Endothelial cell of umbilical vein (primary cell): ENCODE measurements at regions not wholly inside any gene's neighbourhood (a gene's known extent, or its start where the extent isn't known, plus 50 kb on each side); places are given as distances from the start of the nearest gene placed in this dataset.

Source experiments
- BruUV-seq: library from RNA; stranded (reverse); fragments of 400-500 nt; replicated peaks from 2 replicates; lab custom pipeline; 2021; lab: Mats Ljungman, UMichigan
- CTCF ChIA-PET: fragments of 300-600, 350-600 bp; sonication (Branson Sonifier 250); formaldehyde crosslinking; loops from one replicate; lab custom pipeline; 2021; ENCODE audit warnings: antibody characterized with exemption, inconsistent platforms; lab: Charles Lee
- POLR2A ChIA-PET: fragments of 300-600, 350-600 bp; sonication (Branson Sonifier 250); formaldehyde crosslinking; loops from one replicate; lab custom pipeline; 2021; ENCODE audit warnings: antibody characterized with exemption, inconsistent platforms; lab: Charles Lee
- DNase-seq: peaks from one replicate; pipeline ENCODE4 v3.0.0-alpha.2; 2011; ENCODE audit warnings: low read depth, low spot score
- FAIRE-seq: peaks from 2 replicates; lab custom pipeline; 2011; peaks lifted over from hg19 to GRCh38; lab: Jason Lieb, UNC
- H2AFZ ChIP-seq: 2 replicates; pipeline ENCODE4 v1.6.0; 2012; ENCODE audit warnings: low read depth, low read length, control low read depth, inconsistent platforms
- H3K27ac ChIP-seq: 2 replicates; pipeline ENCODE4 v1.5.1; 2011; ENCODE audit warnings: low read depth, mild to moderate bottlenecking, control low read depth, low read length, moderate library complexity; ENCODE audit not compliant: insufficient read depth
- H3K27me3 ChIP-seq, 2 experiments: 2 replicates each; pipeline versions ENCODE4 v1.6.0 to v1.6.1; 2011; ENCODE audit warnings: low read length in 2 of 2, mixed read lengths in 1 of 2; ENCODE audit not compliant: control insufficient read depth in 2 of 2, insufficient read depth in 2 of 2
- H3K36me3 ChIP-seq, 2 experiments: 2 replicates in 1 of 2; 3 replicates in 1 of 2; pipeline ENCODE4 v1.5.1; 2011; ENCODE audit warnings: low read length in 2 of 2, mild to moderate bottlenecking in 1 of 2, moderate library complexity in 1 of 2; ENCODE audit not compliant: control insufficient read depth in 2 of 2, insufficient read depth in 2 of 2; ENCODE audit errors: extremely low read depth in 1 of 2
- H3K4me1 ChIP-seq: 3 replicates; pipeline ENCODE4 v1.5.1; 2011; ENCODE audit warnings: mild to moderate bottlenecking, low read length; ENCODE audit not compliant: control insufficient read depth, insufficient read depth; ENCODE audit errors: extremely low read depth
- H3K4me2 ChIP-seq: 2 replicates; pipeline ENCODE4 v1.6.1; 2011; ENCODE audit warnings: low read length, control low read depth, mixed read lengths; ENCODE audit not compliant: insufficient read depth
- H3K4me3 ChIP-seq, 3 experiments: fragments of 200-600 bp in 1 of 3; sonication (generic), shearing (Covaris generic) in 1 of 3; replicated peaks in 1 of 3; 2 replicates each; pipeline ENCODE4 v1.5.1; 2011 to 2016; ENCODE audit warnings: control low read depth in 3 of 3, low read length in 3 of 3, mild to moderate bottlenecking in 2 of 3, inconsistent platforms in 1 of 3, low read depth in 1 of 3, moderate library complexity in 1 of 3; ENCODE audit not compliant: insufficient read depth in 1 of 3
- H3K79me2 ChIP-seq: 2 replicates; pipeline ENCODE4 v1.6.0; 2012; ENCODE audit warnings: low read length, inconsistent platforms; ENCODE audit not compliant: control insufficient read depth, insufficient read depth
- H3K9ac ChIP-seq: replicated peaks from 2 replicates; pipeline ENCODE3; 2011; ENCODE audit warnings: low read length, control low read depth; ENCODE audit not compliant: insufficient read depth; ENCODE audit errors: extremely low read depth
- H3K9me1 ChIP-seq: replicated peaks from 3 replicates; pipeline ENCODE4 v1.6.0; 2011; ENCODE audit warnings: mild to moderate bottlenecking, low read length; ENCODE audit not compliant: control insufficient read depth, insufficient read depth; ENCODE audit errors: extremely low read depth
- H3K9me3 ChIP-seq: replicated peaks from 2 replicates; pipeline ENCODE4 v1.5.1; 2012; ENCODE audit warnings: low read length, inconsistent platforms; ENCODE audit not compliant: control insufficient read depth, insufficient read depth
- H4K20me1 ChIP-seq: replicated peaks from 2 replicates; pipeline ENCODE3; 2011; ENCODE audit warnings: mild to moderate bottlenecking, low read length; ENCODE audit not compliant: control insufficient read depth, insufficient read depth; ENCODE audit errors: extremely low read depth
- CTCF ChIP-seq, 2 donors: IDR thresholded peaks; 1 replicate in 1 of 2; 2 replicates in 1 of 2; pipeline ENCODE4 v1.5.1; 2011; ENCODE audit warnings: low read length in 2 of 2, mild to moderate bottlenecking in 2 of 2, moderate library complexity in 2 of 2, control low read depth in 1 of 2, inconsistent platforms in 1 of 2, low read depth in 1 of 2; ENCODE audit not compliant: insufficient read depth in 1 of 2; ENCODE audit errors: extremely low read depth in 1 of 2
- EZH2 ChIP-seq: IDR thresholded peaks from 2 replicates; pipeline ENCODE4 v1.6.1; 2012; ENCODE audit warnings: borderline replicate concordance, low read depth, mild to moderate bottlenecking, moderate library complexity, low read length, inconsistent platforms; ENCODE audit not compliant: severe bottlenecking
- FOS ChIP-seq: IDR thresholded peaks from 2 replicates; pipeline ENCODE4 v1.6.1; 2011; ENCODE audit warnings: mild to moderate bottlenecking, low read length, moderate library complexity, borderline replicate concordance; ENCODE audit not compliant: insufficient read depth
- GATA2 ChIP-seq: IDR thresholded peaks from 2 replicates; pipeline ENCODE4 v1.7.0; 2011; ENCODE audit warnings: low read depth, mild to moderate bottlenecking, moderate library complexity, mixed read lengths, low read length; ENCODE audit not compliant: insufficient read length, insufficient read depth
- JUN ChIP-seq: IDR thresholded peaks from 2 replicates; pipeline ENCODE4 v1.6.1; 2011; ENCODE audit warnings: borderline replicate concordance, low read depth; ENCODE audit not compliant: insufficient read length, insufficient read depth
- MAX ChIP-seq: IDR thresholded peaks from 2 replicates; pipeline ENCODE4 v1.6.1; 2011; ENCODE audit not compliant: insufficient read depth, insufficient read length
- MYC ChIP-seq: IDR thresholded peaks from one replicate; pipeline ENCODE4 v1.6.1; 2011; ENCODE audit warnings: mild to moderate bottlenecking, low read depth, low read length
- POLR2AphosphoS5 ChIP-seq: IDR thresholded peaks from 2 replicates; pipeline ENCODE4 v1.6.1; 2012; ENCODE audit warnings: low read depth, mild to moderate bottlenecking, control low read depth, low read length, moderate library complexity; ENCODE audit not compliant: insufficient read depth
- dilution Hi-C: fragments of 300-500 bp; cut with MboI; formaldehyde crosslinking; loops from one replicate; pipeline ENCODE4 v1.15.0; 2019; ENCODE audit warnings: low sequenced_read_pairs; ENCODE audit not compliant: extremely low pct_ligation_motif_present
- intact Hi-C: fragments of 100-400 bp; cut with micrococcal nuclease; formaldehyde crosslinking; loops from one replicate; pipeline ENCODE4 v1.10.0; 2022

GRCh38 chr14:26995301-26995700, 397.5 kb upstream of the NOVA1 start:
- ChIA-PET POLR2A (no interaction called here), CTCF (no interaction called here)
- Histone ChIP-seq H3K9ac (no peak overlapping the region), H3K36me3 (no peaks in the 10 kb centered on the region), H3K4me1 (no peaks in the 10 kb centered on the region), H3K9me1 (no peaks in the 10 kb centered on the region), H3K79me2 (no peaks in the 10 kb centered on the region), H3K27ac (no peak overlapping the region), H4K20me1 (no peaks in the 10 kb centered on the region), H3K4me3 (no peak overlapping the region), H3K27me3 (no peaks in the 10 kb centered on the region), H3K9me3 (no peaks in the 10 kb centered on the region), H3K4me2 (no peak overlapping the region), H2AFZ (no peak overlapping the region)
- no peak for TF ChIP-seq CTCF (IDR thresholded peaks at IDR 0.05; ENCODE audit: extremely low read depth in 1 of 2, insufficient read depth in 1 of 2, low read depth in 1 of 2, low read length in 2 of 2)
- TF ChIP-seq FOS: no peak
- no peak for TF ChIP-seq MAX
- dilution Hi-C loops (no loop called here), intact Hi-C loops (no loop called here)
- no peak for DNase-seq
- no peak for FAIRE-seq
- no TSS peak for BruUV-seq

- no peak for TF ChIP-seq EZH2
- no peak for TF ChIP-seq GATA2
- no peak for TF ChIP-seq JUN
- no peak for TF ChIP-seq MAX
- no peak for TF ChIP-seq MYC
- TF ChIP-seq POLR2AphosphoS5: no peak
- Histone ChIP-seq H3K27me3 (no peaks in the 10 kb centered on the region), H3K36me3 (no peaks in the 10 kb centered on the region), H4K20me1 (no peaks in the 10 kb centered on the region), H3K27ac (no peak overlapping the region), H2AFZ (no peak overlapping the region), H3K79me2 (no peaks in the 10 kb centered on the region), H3K4me3 (no peak overlapping the region), H3K9ac (no peak overlapping the region), H3K9me3 (no peaks in the 10 kb centered on the region), H3K4me2 (no peak overlapping the region), H3K4me1 (no peaks in the 10 kb centered on the region), H3K9me1 (no peaks in the 10 kb centered on the region)
- DNase-seq (no peak), FAIRE-seq (no peak)
- ChIA-PET POLR2A (no interaction called here), CTCF (no interaction called here)
- BruUV-seq: no TSS peak
- dilution Hi-C loops (no loop called here), intact Hi-C loops (no loop called here)
Observed at GRCh38 chr14:26996246-26996645, 398.4 kb upstream of the NOVA1 start.
